8988T (cell line): ENCODE measurements at regions not wholly inside any gene's neighbourhood (a gene's known extent, or its start where the extent isn't known, plus 50 kb on each side); places are given as distances from the start of the nearest gene placed in this dataset.

ENCODE experiments used
- DNase-seq: peaks from one replicate; pipeline ENCODE4 v3.0.0; 2011

DNA sequence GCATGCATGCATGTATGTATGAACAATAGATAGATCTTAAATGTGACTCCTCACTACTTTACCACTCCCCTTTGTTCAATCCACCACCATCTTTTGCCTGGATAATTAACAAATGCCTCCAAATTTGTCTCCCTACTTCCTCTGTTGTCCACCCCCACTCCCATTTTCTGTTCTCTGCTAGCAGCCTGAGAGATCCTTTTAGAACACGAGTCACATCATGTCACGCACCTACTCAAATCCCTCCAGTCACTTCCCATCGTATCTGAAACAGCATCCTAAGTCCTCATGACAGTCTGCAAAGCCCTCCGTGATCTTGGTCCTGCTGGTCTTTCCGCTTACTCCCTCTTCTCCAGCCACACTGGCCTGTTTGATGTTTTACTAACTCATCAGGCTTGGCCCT lies 527.3 kb downstream of the EPHA4 start:
- no peak for DNase-seq

DNA sequence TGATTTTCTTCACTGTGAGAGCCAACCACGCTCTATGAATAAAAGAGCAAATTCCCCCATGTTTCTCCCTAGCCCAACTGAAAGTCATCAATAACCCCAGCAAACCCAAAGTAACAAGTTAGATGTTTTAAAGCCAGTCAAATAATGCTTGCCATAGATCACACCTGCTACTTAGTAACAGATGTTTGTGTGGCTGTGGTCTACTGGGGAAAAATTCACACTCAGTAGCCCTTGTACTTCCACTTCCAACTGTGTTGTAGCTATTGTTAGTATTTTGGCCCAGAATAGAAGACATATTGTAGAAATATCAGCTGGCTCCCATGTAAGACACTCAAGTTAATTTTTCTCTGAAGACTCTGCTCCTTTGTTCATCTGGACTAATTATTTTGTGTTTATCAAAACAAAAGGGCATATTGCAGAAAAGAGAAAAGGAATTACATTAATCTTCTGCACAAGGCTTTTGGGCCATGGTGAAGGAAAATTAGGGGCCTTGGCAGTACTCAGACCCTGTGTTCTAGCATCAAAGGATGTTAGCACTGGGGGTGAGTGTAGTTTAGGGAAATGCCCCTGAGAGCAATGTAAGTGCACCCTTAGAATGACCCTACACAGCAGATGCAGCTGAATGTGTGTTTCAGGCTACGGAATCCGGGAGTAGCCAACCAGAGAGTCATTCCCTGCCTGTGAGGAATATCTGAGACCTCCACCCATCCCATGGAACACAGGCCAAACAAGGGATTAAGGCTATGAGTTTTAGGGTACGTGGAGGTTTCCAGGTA lies 521.9 kb downstream of the EPHA4 start:
- no peak for DNase-seq

- no peak for DNase-seq
These were observed 520.9 kb downstream of the EPHA4 start for GRCh38 chr2:221051162-221051561.

DNA sequence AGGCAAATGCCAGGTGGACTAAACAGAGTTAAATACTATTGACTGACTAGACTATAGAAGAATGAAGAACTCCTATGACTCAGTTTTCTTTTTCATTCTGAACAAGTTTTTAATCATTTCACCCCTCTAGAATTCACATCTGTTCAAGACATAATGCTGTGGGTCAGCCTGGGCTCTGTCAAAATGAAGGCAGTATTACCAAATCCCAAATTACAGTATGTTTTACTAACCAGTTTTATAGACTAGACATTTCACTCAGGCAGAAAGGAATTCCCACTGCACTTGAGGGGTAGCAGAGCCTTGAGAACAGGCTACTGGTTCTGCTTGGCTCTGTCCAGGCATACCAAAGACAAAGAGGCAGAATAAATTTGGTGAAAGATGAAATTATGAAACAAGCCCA lies 511.7 kb downstream of the EPHA4 start:
- DNase-seq = no peak

DNA sequence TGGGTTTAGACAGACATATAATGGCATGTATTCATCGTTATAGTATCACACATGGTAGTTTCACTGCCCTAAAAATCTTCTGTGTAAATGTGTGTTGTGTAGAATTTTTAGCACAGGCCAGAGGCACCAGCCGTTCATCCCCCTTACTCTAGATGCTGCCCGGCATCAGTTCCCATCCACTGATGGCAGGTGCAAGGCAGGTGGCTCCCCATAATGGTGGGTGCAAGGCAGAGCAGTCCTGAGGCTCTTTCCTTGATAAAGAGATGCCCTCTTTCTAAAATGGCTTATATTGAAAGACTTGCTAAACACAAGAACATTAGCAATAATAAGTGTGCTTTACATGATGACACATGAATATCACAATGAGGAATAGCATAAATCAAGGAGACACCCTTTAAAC lies 508.5 kb downstream of the EPHA4 start:
- no peak for DNase-seq

DNA sequence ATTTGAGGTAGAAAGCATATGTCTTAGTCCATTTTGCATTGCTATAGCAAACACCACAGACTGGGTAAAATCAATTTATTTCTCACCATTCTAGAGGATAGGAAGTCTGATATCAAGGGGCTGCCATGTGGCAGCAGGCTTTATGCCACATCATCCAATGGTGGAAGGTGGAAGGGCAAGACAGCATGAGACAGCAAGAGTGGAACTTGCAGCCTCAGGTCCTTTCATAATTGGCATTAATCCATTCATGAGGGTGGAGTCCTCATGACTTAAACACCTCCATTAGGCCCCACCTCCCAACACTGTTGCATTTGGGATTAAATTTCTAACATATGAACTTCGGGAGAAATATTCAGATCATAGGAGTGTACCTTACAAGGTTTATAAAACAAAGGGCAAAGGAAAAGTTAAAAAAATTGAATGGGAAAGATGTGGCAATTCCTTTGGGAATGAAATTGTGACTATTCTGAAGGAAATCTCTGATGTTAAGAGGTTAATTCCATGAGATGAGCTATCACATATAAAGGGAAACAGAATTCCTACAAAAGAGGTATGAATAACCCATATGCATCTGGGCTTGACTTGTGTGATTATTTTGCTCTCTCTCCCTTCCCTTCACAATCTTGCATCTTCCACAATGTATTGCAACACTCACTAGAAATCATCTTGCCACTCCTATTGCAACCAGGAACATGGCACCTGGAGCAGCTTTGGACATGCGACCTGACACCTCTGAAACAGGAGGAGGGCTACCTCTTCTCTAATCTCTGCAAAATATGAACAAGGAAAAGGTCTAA lies 507.8 kb downstream of the EPHA4 start:
- DNase-seq = no peak

- no peak for DNase-seq
These were observed 507.2 kb downstream of the EPHA4 start for GRCh38 chr2:221064880-221065279.

GRCh38 chr2:221068123-221068522 lies 504.0 kb downstream of the EPHA4 start:
- DNase-seq = no peak

- DNase-seq = no peak
These were observed 502.0 kb downstream of the EPHA4 start for GRCh38 chr2:221070106-221070505.

DNA sequence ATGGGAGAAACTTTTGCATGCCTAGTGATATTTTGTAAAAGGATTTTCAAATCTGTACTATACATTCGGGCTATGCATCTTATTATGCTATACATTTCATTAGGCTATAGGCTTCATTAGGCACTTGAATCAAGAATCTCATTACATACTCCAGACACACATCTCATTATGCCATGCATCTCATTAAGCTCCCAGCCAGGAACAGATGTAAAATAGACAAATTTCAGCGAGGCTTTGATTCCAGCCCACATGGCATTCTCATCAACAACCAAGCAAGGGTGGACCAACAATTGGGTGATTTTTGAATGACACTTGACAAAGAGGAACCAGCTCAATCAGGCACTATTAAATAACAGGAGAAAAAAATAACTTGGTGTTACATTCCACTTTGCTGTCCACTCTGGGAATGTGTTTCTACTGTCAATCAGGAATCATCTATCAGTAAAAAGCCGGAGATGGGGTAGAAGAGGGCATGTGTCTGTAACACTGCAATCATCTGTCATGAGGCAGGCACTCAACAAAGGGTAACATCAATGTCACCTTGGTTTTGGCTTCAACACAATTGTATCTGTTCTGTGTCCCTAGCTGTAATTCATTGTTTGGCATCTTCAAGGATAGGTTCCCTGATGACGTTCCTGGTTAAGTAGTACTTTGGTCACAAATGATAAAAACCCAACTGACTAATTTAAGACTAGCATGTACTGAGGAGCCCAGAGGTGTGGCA lies 498.6 kb downstream of the EPHA4 start:
- no peak for DNase-seq

GRCh38 chr2:221074238-221074637 lies 497.9 kb downstream of the EPHA4 start:
- no peak for DNase-seq

GRCh38 chr2:221075203-221075602 lies 496.9 kb downstream of the EPHA4 start:
- DNase-seq = no peak

- DNase-seq = no peak
These were observed 494.9 kb downstream of the EPHA4 start for GRCh38 chr2:221077251-221077650.

- DNase-seq = no peak
These were observed 494.3 kb downstream of the EPHA4 start for GRCh38 chr2:221077799-221078198.

DNA sequence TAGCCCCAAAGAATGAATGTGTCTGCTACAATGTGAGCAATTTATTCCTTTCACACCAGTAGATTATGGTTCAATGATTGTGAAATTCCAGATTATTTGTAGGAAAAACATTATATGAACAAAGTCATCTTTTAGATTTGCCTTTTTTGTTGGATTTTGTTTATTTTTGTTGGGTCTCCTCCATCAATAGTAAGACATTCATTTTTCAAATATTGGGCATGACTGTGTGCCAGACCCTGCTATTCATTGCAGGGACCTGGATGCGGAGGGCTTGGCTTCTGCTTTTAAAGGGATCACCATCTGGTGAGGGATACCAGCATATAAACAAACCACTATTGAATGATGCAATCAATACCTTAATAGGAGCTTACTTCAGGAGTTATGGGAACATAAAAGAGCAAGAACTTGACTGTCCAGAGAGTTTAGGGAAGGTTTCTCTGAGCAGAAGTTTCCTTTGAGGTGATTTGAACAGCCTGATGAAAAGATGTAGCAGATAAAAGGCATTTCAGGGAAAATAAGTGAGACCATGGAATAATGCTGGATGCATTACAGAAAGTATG lies 486.7 kb downstream of the EPHA4 start:
- DNase-seq = no peak

GRCh38 chr2:221085936-221086335 lies 486.2 kb downstream of the EPHA4 start:
- no peak for DNase-seq

DNA sequence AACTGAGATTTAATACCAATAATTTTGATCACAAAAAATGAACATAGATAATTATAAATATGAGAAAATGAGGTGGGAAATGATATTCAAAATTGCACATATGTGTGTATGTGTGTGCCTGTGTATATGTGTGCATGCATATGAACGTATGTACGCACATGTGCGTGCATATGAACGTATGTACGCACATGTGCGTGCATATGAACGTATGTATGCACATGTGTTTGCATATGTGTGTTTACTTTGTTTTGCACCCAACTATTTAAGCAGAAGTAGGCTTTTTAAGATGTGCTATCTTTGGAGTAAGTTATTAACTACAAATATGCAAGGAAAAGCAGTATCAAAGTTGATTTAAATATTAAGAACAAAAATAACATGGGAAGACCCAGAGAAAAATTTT lies 484.3 kb downstream of the EPHA4 start:
- no peak for DNase-seq

GRCh38 chr2:221088506-221088905 lies 483.6 kb downstream of the EPHA4 start:
- no peak for DNase-seq

- DNase-seq = no peak
These were observed 476.7 kb downstream of the EPHA4 start for GRCh38 chr2:221095356-221095755.

GRCh38 chr2:221096706-221097567 lies 475.2 kb downstream of the EPHA4 start:
- DNase-seq = no peak

- peak; percentile 24 for DNase-seq
These were observed 474.6 kb downstream of the EPHA4 start for GRCh38 chr2:221097568-221097915.

DNA sequence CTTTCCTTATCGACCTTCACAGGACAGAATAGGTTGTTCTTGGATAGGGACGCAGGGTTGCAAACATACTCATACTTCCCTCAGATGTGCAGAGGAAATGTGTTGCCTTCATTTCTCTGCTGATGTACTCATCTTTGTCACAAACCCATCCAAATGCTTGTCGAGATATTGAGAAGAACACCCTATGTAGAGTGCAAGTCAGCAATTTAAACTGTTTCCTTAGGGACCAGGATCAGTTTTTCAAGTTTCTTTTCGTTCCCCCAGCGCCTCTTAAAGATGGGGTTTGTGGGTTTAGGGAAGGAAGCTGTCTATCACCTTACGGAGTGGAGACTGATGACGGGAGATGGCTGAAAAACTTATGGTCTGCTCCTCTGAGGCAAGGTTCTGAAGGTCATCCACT lies 474.2 kb downstream of the EPHA4 start:
- DNase-seq = no peak
